T-cell (primary cell): ENCODE measurements at regions not wholly inside any gene's neighbourhood (a gene's known extent, or its start where the extent isn't known, plus 50 kb on each side); places are given as distances from the start of the nearest gene placed in this dataset.

Experiments used
- ATAC-seq, 4 experiments: fragments of 200-7000 bp in 3 of 4; fragments of 150-1000 bp in 1 of 4; cut with Tn5 transposase; replicated peaks in 1 of 4; 1 replicate in 3 of 4; 2 replicates in 1 of 4; pipeline ENCODE4 v1.10.0; 2021; ENCODE audit warnings: moderate library complexity in 3 of 4, mild to moderate bottlenecking in 2 of 4, moderate number of reproducible peaks in 1 of 4
- CTCF ChIA-PET, 2 donors: fragments of 300-600 bp; sonication (Branson Sonifier 250); formaldehyde crosslinking; loops; one replicate each; lab custom pipeline; 2022; ENCODE audit warnings: antibody characterized with exemption in 2 of 2; lab: Charles Lee
- POLR2A ChIA-PET, 2 donors: fragments of 300-600 bp; sonication (Branson Sonifier 250); formaldehyde crosslinking; loops; one replicate each; lab custom pipeline; 2022; ENCODE audit warnings: antibody characterized with exemption in 2 of 2; lab: Charles Lee
- DNase-seq, 35 experiments: peaks; one replicate each; pipeline versions ENCODE4 v3.0.0 to v3.0.0-alpha.2; 2013 to 2023
- H3K27ac ChIP-seq: one replicate; pipeline ENCODE4 v1.5.1; 2013; ENCODE audit warnings: low read length
- H3K27me3 ChIP-seq, 2 experiments: replicated peaks in 1 of 2; 1 replicate in 1 of 2; 2 replicates in 1 of 2; pipeline versions ENCODE4 v1.6.1 to v1.7.0; 2013; ENCODE audit warnings: low read length in 1 of 2, mixed read lengths in 1 of 2; ENCODE audit not compliant: control insufficient read depth in 2 of 2, insufficient read depth in 2 of 2; ENCODE audit errors: extremely low read depth in 1 of 2
- H3K36me3 ChIP-seq, 2 donors: 1 replicate in 1 of 2; 2 replicates in 1 of 2; pipeline versions ENCODE4 v1.6.1 to v1.7.0; 2013; ENCODE audit warnings: low read length in 1 of 2; ENCODE audit not compliant: control insufficient read depth in 2 of 2, insufficient read depth in 1 of 2; ENCODE audit errors: extremely low read depth in 1 of 2
- H3K4me1 ChIP-seq, 2 experiments: 1 replicate in 1 of 2; 2 replicates in 1 of 2; pipeline versions ENCODE4 v1.6.1 to v1.7.0; 2013; ENCODE audit warnings: low read length in 2 of 2, mixed read lengths in 1 of 2; ENCODE audit not compliant: insufficient read depth in 2 of 2, control insufficient read depth in 1 of 2; ENCODE audit errors: extremely low read depth in 1 of 2
- H3K4me3 ChIP-seq, 2 donors: 1 replicate in 1 of 2; 2 replicates in 1 of 2; pipeline versions ENCODE4 v1.5.1 to v1.7.0; 2013; ENCODE audit warnings: mild to moderate bottlenecking in 2 of 2, low read length in 1 of 2, moderate library complexity in 1 of 2; ENCODE audit not compliant: control insufficient read depth in 1 of 2; ENCODE audit errors: extremely low read depth in 1 of 2
- H3K9me3 ChIP-seq: 2 replicates; pipeline ENCODE4 v1.7.0; 2013
- H3K27ac Mint-ChIP-seq, 2 donors: one replicate each; pipeline ENCODE4 v1.8.0; 2020 to 2021; ENCODE audit warnings: mild to moderate bottlenecking in 2 of 2, mixed read lengths in 2 of 2
- H3K27me3 Mint-ChIP-seq, 2 donors: one replicate each; pipeline ENCODE4 v1.8.0; 2021 to 2022; ENCODE audit warnings: mixed read lengths in 2 of 2
- H3K36me3 Mint-ChIP-seq: one replicate; pipeline ENCODE4 v1.8.0; 2021; ENCODE audit warnings: mixed read lengths
- H3K4me1 Mint-ChIP-seq, 3 donors: one replicate each; pipeline ENCODE4 v1.8.0; 2020 to 2022; ENCODE audit warnings: mixed read lengths in 3 of 3, mild to moderate bottlenecking in 1 of 3
- H3K4me3 Mint-ChIP-seq, 3 donors: one replicate each; pipeline ENCODE4 v1.8.0; 2020 to 2022; ENCODE audit warnings: mild to moderate bottlenecking in 3 of 3, mixed read lengths in 3 of 3, moderate library complexity in 3 of 3
- H3K9me3 Mint-ChIP-seq, 3 donors: one replicate each; pipeline ENCODE4 v1.8.0; 2020 to 2022; ENCODE audit warnings: mixed read lengths in 3 of 3
- WGBS: methylation state at CpG from one replicate; pipeline ENCODE4 v1.1.5; 2013; ENCODE audit warnings: missing lambda C conversion rate; ENCODE audit not compliant: insufficient coverage; 5-methylcytosine and 5-hydroxymethylcytosine counted together

- no peaks in the 10 kb centered on the region for H3K27me3 ChIP-seq
- Mint-ChIP-seq H3K9me3 (no peaks in the 10 kb centered on the region), H3K36me3 (no peaks in the 10 kb centered on the region), H3K27ac (no peak overlapping the region), H3K27me3 (peaks cover 0 to 3% of the 10 kb centered on the region in 2 donors), H3K4me1 (peaks cover 4 to 7% (median 5%) of the 10 kb centered on the region in 3 donors), H3K4me3 (no peak overlapping the region)
- 87% methylated on average over 5 of the region's 5 CpGs for WGBS
- no peaks in the 10 kb centered on the region for H3K36me3 ChIP-seq
- CTCF ChIA-PET, result interaction anchor here (0.5 to 0.8 kb wide), 3 partner anchors 12 to 1844 kb away, joined by 3 to 4 read pairs (median 4); no protein-coding TSS in a partner anchor
- DNase-seq (no peak), ATAC-seq (no peak)
- H3K4me3 ChIP-seq, result no peak overlapping the region
- POLR2A ChIA-PET, result interaction anchor here in 1 of 2 donors (0.7 kb wide), 1 partner anchor 67 kb away, joined by 4 read pairs; no protein-coding TSS in a partner anchor
- no peaks in the 10 kb centered on the region for H3K4me1 ChIP-seq
- no peak overlapping the region for H3K27ac ChIP-seq
- H3K9me3 ChIP-seq, result no peaks in the 10 kb centered on the region
These were observed 56.2 kb upstream of the ANXA1 start for GRCh38 chr9:73095425-73095824.

- ChIA-PET CTCF (interaction anchor here (0.6 to 2.1 kb wide), 4 partner anchors 13 to 816 kb away, joined by 3 to 7 read pairs (median 6); no protein-coding TSS in a partner anchor), POLR2A (interaction anchor here in 1 of 2 donors (0.6 kb wide), 1 partner anchor 697 kb away, joined by 3 read pairs; no protein-coding TSS in a partner anchor)
- H3K36me3 Mint-ChIP-seq, result no peaks in the 10 kb centered on the region
- Histone ChIP-seq H3K27ac (no peak overlapping the region), H3K27me3 (no peaks in the 10 kb centered on the region), H3K4me3 (no peak overlapping the region), H3K9me3 (no peaks in the 10 kb centered on the region), H3K36me3 (no peaks in the 10 kb centered on the region), H3K4me1 (no peaks in the 10 kb centered on the region)
- H3K4me1 Mint-ChIP-seq, result peaks cover 4 to 7% (median 5%) of the 10 kb centered on the region in 3 donors
- peaks cover 0 to 3% of the 10 kb centered on the region in 2 donors for H3K27me3 Mint-ChIP-seq
- no peak for DNase-seq
- H3K4me3 Mint-ChIP-seq, result peak overlapping the region in 2 of 3 donors; percentile 24 to 71
- no peak for ATAC-seq
- H3K9me3 Mint-ChIP-seq, result no peaks in the 10 kb centered on the region
- 67% methylated on average over 1 of the region's 5 CpGs for WGBS
- H3K27ac Mint-ChIP-seq, result no peak overlapping the region
These were observed 57.8 kb upstream of the ANXA1 start for GRCh38 chr9:73093740-73094379.

- Histone ChIP-seq H3K27me3 (no peaks in the 10 kb centered on the region), H3K27ac (no peak overlapping the region), H3K4me3 (no peak overlapping the region), H3K4me1 (no peaks in the 10 kb centered on the region), H3K9me3 (no peaks in the 10 kb centered on the region), H3K36me3 (no peaks in the 10 kb centered on the region)
- DNase-seq (no peak), ATAC-seq (no peak)
- POLR2A ChIA-PET, result no interaction called here
- Mint-ChIP-seq H3K9me3 (no peaks in the 10 kb centered on the region), H3K4me1 (peaks cover 4 to 7% (median 5%) of the 10 kb centered on the region in 3 donors), H3K27ac (no peak overlapping the region), H3K36me3 (no peaks in the 10 kb centered on the region), H3K4me3 (no peak overlapping the region), H3K27me3 (peaks cover 0 to 6% of the 10 kb centered on the region in 2 donors)
- CTCF ChIA-PET, result interaction anchor here in 1 of 2 donors (2.1 kb wide), 1 partner anchor 14 kb away, joined by 7 read pairs; no protein-coding TSS in a partner anchor
These were observed 58.5 kb upstream of the ANXA1 start for GRCh38 chr9:73093016-73093739.

- H3K36me3 ChIP-seq, result no peaks in the 10 kb centered on the region
- H3K4me3 ChIP-seq, result no peak overlapping the region
- Mint-ChIP-seq H3K27me3 (peaks cover 0 to 9% of the 10 kb centered on the region in 2 donors), H3K4me1 (peaks cover 4 to 7% (median 5%) of the 10 kb centered on the region in 3 donors), H3K4me3 (no peak overlapping the region), H3K36me3 (no peaks in the 10 kb centered on the region), H3K27ac (no peak overlapping the region), H3K9me3 (no peaks in the 10 kb centered on the region)
- H3K27me3 ChIP-seq, result no peaks in the 10 kb centered on the region
- ChIA-PET CTCF (no interaction called here), POLR2A (no interaction called here)
- H3K4me1 ChIP-seq, result no peaks in the 10 kb centered on the region
- no CpG with 5 or more reads among the region's 2 CpGs for WGBS
- H3K9me3 ChIP-seq, result no peaks in the 10 kb centered on the region
- H3K27ac ChIP-seq, result no peak overlapping the region
- ATAC-seq (no peak), DNase-seq (no peak)
These were observed 59.8 kb upstream of the ANXA1 start for GRCh38 chr9:73091909-73092308.

GRCh38 chr9:73090214-73090613 is 61.5 kb upstream of the ANXA1 start:
- no peaks in the 10 kb centered on the region for H3K9me3 ChIP-seq
- no CpG with 5 or more reads among the region's 3 CpGs for WGBS
- ATAC-seq, result no peak
- H3K4me1 ChIP-seq, result no peaks in the 10 kb centered on the region
- H3K4me3 Mint-ChIP-seq, result no peak overlapping the region
- no peaks in the 10 kb centered on the region for H3K36me3 Mint-ChIP-seq
- no peaks in the 10 kb centered on the region for H3K9me3 Mint-ChIP-seq
- no peak overlapping the region for H3K27ac Mint-ChIP-seq
- H3K27ac ChIP-seq, result no peak overlapping the region
- H3K4me3 ChIP-seq, result no peak overlapping the region
- H3K27me3 Mint-ChIP-seq, result peaks cover 0 to 12% of the 10 kb centered on the region in 2 donors
- POLR2A ChIA-PET, result interaction anchor here (0.6 kb wide), 2 partner anchors 670 to 726 kb away, joined by 3 to 5 read pairs; no protein-coding TSS in a partner anchor
- H3K4me1 Mint-ChIP-seq, result peaks cover 4 to 7% (median 5%) of the 10 kb centered on the region in 3 donors
- CTCF ChIA-PET, result interaction anchor here (0.9 to 1.2 kb wide), 2 partner anchors 17 to 91 kb away, joined by 3 to 4 read pairs (median 4); no protein-coding TSS in a partner anchor
- no peaks in the 10 kb centered on the region for H3K36me3 ChIP-seq
- H3K27me3 ChIP-seq, result no peaks in the 10 kb centered on the region
- no peak for DNase-seq

GRCh38 chr9:73089304-73089985 is 62.2 kb upstream of the ANXA1 start:
- ATAC-seq (no peak), DNase-seq (no peak)
- H3K27ac Mint-ChIP-seq, result no peak overlapping the region
- ChIA-PET POLR2A (interaction anchor here in 1 of 2 donors (0.6 kb wide), 1 partner anchor 669 kb away, joined by 3 read pairs; no protein-coding TSS in a partner anchor), CTCF (interaction anchor here (0.9 to 1.2 kb wide), 2 partner anchors 18 to 92 kb away, joined by 3 to 4 read pairs (median 4); no protein-coding TSS in a partner anchor)
- no peak overlapping the region for H3K27ac ChIP-seq
- H3K36me3 Mint-ChIP-seq, result no peaks in the 10 kb centered on the region
- no peaks in the 10 kb centered on the region for H3K9me3 Mint-ChIP-seq
- H3K9me3 ChIP-seq, result no peaks in the 10 kb centered on the region
- H3K27me3 Mint-ChIP-seq, result peaks cover 0 to 15% of the 10 kb centered on the region in 2 donors
- no peak overlapping the region for H3K4me3 ChIP-seq
- no peaks in the 10 kb centered on the region for H3K36me3 ChIP-seq
- WGBS, result no CpG with 5 or more reads among the region's 3 CpGs
- H3K27me3 ChIP-seq, result no peaks in the 10 kb centered on the region
- H3K4me3 Mint-ChIP-seq, result no peak overlapping the region
- H3K4me1 ChIP-seq, result no peaks in the 10 kb centered on the region
- H3K4me1 Mint-ChIP-seq, result peaks cover 4 to 7% (median 5%) of the 10 kb centered on the region in 3 donors
